ENCODE measurements at regions not wholly inside any gene's neighbourhood (a gene's known extent, or its start where the extent isn't known, plus 50 kb on each side); places are given as distances from the start of the nearest gene placed in this dataset.
A peak's percentile ranks its signal among the peaks of the same experiment; 100 is the strongest.
"Not testable (repeated sequence)": the region's sequence is repeated elsewhere in the genome, so short reads cannot be mapped to it uniquely, and the experiment has no call there.

- no peak for DNase-seq
These were observed 1398.0 kb upstream of the NXPH2 start for GRCh38 chr2:140178234-140178633.

GRCh38 chr2:140177086-140177485, 1396.9 kb upstream of the NXPH2 start:
- DNase-seq, result no peak

- no peak for DNase-seq
These were observed 1393.6 kb upstream of the NXPH2 start for GRCh38 chr2:140173790-140174189.

- DNase-seq, result no peak
These were observed 1384.3 kb upstream of the NXPH2 start for GRCh38 chr2:140164449-140164848.

GRCh38 chr2:140158259-140158658, 1378.1 kb upstream of the NXPH2 start:
- DNase-seq, result no peak

GRCh38 chr2:140157816-140158215, 1377.6 kb upstream of the NXPH2 start:
- DNase-seq, result no peak

GRCh38 chr2:140154706-140155105, 1374.5 kb upstream of the NXPH2 start:
- DNase-seq, result peak; percentile 35

- DNase-seq, result no peak
These were observed 1374.1 kb upstream of the NXPH2 start for GRCh38 chr2:140154271-140154670.

GRCh38 chr2:140144611-140145010, 1364.4 kb upstream of the NXPH2 start:
- no peak for DNase-seq

- DNase-seq, result no peak
These were observed 1358.5 kb upstream of the NXPH2 start for GRCh38 chr2:140138736-140139135.

- DNase-seq, result no peak
These were observed 1356.7 kb upstream of the NXPH2 start for GRCh38 chr2:140136861-140137260.

GRCh38 chr2:140136366-140136765, 1356.2 kb upstream of the NXPH2 start:
- DNase-seq, result no peak

- no peak for DNase-seq
These were observed 1348.7 kb upstream of the NXPH2 start for GRCh38 chr2:140128909-140129308.

- peak; percentile 15 for DNase-seq
These were observed 1341.8 kb upstream of the NXPH2 start for GRCh38 chr2:140122001-140122400.

- DNase-seq, result no peak
These were observed 1337.2 kb upstream of the NXPH2 start for GRCh38 chr2:140117386-140117785.

GRCh38 chr2:140108706-140109475, 1328.7 kb upstream of the NXPH2 start:
- no peak for DNase-seq

GRCh38 chr2:140091926-140092325, 1311.7 kb upstream of the NXPH2 start:
- no peak for DNase-seq

- no peak for DNase-seq
These were observed 1306.8 kb upstream of the NXPH2 start for GRCh38 chr2:140086964-140087363.

GRCh38 chr2:140085674-140086073, 1305.5 kb upstream of the NXPH2 start:
- DNase-seq, result no peak

- no peak for DNase-seq
These were observed 1298.8 kb upstream of the NXPH2 start for GRCh38 chr2:140079038-140079437.

GRCh38 chr2:140076164-140076563, 1296.0 kb upstream of the NXPH2 start:
- no peak for DNase-seq

- DNase-seq, result not testable (repeated sequence)
These were observed 1293.6 kb upstream of the NXPH2 start for GRCh38 chr2:140073763-140074162.

GRCh38 chr2:140067661-140068060, 1287.5 kb upstream of the NXPH2 start:
- no peak for DNase-seq

- DNase-seq, result no peak
These were observed 1284.1 kb upstream of the NXPH2 start for GRCh38 chr2:140064243-140064642.

- DNase-seq, result no peak
These were observed 1283.2 kb upstream of the NXPH2 start for GRCh38 chr2:140063356-140063755.
